Calu3 (cell line): ENCODE measurements at regions not wholly inside any gene's neighbourhood (a gene's known extent, or its start where the extent isn't known, plus 50 kb on each side); places are given as distances from the start of the nearest gene placed in this dataset.

ENCODE experiments used
- BruUV-seq: library from RNA; stranded (reverse); fragments of 400-500 nt; replicated peaks from 2 replicates; lab custom pipeline; 2021; lab: Mats Ljungman, UMichigan
- CTCF ChIA-PET: fragments of 300-600 bp; sonication (Branson Sonifier 250); formaldehyde crosslinking; loops from one replicate; lab custom pipeline; 2022; ENCODE audit warnings: antibody characterized with exemption; lab: Charles Lee
- DNase-seq: peaks from one replicate; pipeline ENCODE4 v3.0.0; 2022
- H3K27ac Mint-ChIP-seq: one replicate; pipeline ENCODE4 v1.8.0; 2022; ENCODE audit warnings: mixed read lengths; ENCODE audit not compliant: unreplicated experiment
- H3K27me3 Mint-ChIP-seq: one replicate; pipeline ENCODE4 v1.8.0; 2022; ENCODE audit warnings: mixed read lengths; ENCODE audit not compliant: unreplicated experiment
- H3K36me3 Mint-ChIP-seq: one replicate; pipeline ENCODE4 v1.8.0; 2022; ENCODE audit warnings: mild to moderate bottlenecking, moderate library complexity, mixed read lengths; ENCODE audit not compliant: insufficient read depth, unreplicated experiment
- H3K4me1 Mint-ChIP-seq: one replicate; pipeline ENCODE4 v1.8.0; 2022; ENCODE audit warnings: mild to moderate bottlenecking, low read depth, mixed read lengths; ENCODE audit not compliant: unreplicated experiment
- H3K4me3 Mint-ChIP-seq: one replicate; pipeline ENCODE4 v1.8.0; 2022; ENCODE audit warnings: mild to moderate bottlenecking, low read depth, moderate library complexity, mixed read lengths; ENCODE audit not compliant: unreplicated experiment
- H3K9me3 Mint-ChIP-seq: one replicate; pipeline ENCODE4 v1.8.0; 2022; ENCODE audit warnings: low read depth, mixed read lengths; ENCODE audit not compliant: unreplicated experiment
- CTCF ChIP-seq: fragments of 200-600 bp; IDR thresholded peaks from one replicate; pipeline ENCODE4 v1.8.0; 2022; ENCODE audit warnings: antibody characterized with exemption; ENCODE audit not compliant: unreplicated experiment
- intact Hi-C: fragments of 100-400 bp; cut with micrococcal nuclease; formaldehyde crosslinking; loops from one replicate; pipeline ENCODE4 v1.10.0; 2022; ENCODE audit not compliant: unreplicated experiment

GRCh38 chr7:12093365-12093764 is 117.7 kb upstream of the TMEM106B start:
- no peaks in the 10 kb centered on the region for H3K27me3 Mint-ChIP-seq
- H3K9me3 Mint-ChIP-seq, result no peaks in the 10 kb centered on the region
- peaks cover 8% of the 10 kb centered on the region for H3K4me1 Mint-ChIP-seq
- H3K4me3 Mint-ChIP-seq, result no peak overlapping the region
- CTCF ChIA-PET, result interaction anchor here (0.7 to 1.9 kb wide), 2 partner anchors 10 to 17 kb away, joined by 3 to 5 read pairs; no protein-coding TSS in a partner anchor
- no peaks in the 10 kb centered on the region for H3K36me3 Mint-ChIP-seq
- no peak overlapping the region for H3K27ac Mint-ChIP-seq
- intact Hi-C loops, result no loop called here
- BruUV-seq, result no TSS peak
- no peak for DNase-seq
- no peak for TF ChIP-seq CTCF

DNA sequence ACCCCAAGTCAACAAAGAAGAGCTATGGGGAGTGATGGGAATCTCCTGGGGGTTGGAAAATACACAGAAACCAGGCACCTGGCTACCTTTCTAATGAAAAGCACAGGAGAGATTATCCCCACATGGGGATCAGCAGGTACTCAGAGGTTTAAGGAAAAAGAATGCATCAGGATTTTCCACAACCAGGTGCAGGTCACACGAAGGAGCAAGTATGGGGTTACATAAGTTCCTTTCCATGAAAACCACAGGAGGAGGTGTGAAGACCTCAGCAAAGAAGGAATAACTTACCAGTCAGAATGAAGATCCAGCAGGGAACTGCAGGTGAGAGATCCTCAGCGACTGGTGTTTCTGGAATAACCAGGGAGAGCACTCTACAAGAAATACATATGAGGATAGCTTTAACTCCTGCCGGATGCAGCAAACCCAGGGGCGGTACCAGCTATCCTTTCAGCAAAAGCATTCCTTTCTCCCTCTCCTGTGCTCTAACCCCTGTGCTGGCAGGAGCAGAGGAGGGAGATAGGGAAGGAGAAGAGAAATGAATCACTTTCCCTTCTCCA is 116.7 kb upstream of the TMEM106B start:
- Mint-ChIP-seq H3K27ac (no peak overlapping the region), H3K36me3 (no peaks in the 10 kb centered on the region), H3K4me1 (peaks cover 8% of the 10 kb centered on the region), H3K27me3 (no peaks in the 10 kb centered on the region), H3K4me3 (no peak overlapping the region), H3K9me3 (no peaks in the 10 kb centered on the region)
- no peak for DNase-seq
- no peak for TF ChIP-seq CTCF
- intact Hi-C loops, result no loop called here
- no TSS peak for BruUV-seq
- CTCF ChIA-PET, result interaction anchor here (1.9 kb wide), 1 partner anchor 15 kb away, joined by 5 read pairs; no protein-coding TSS in a partner anchor

- Mint-ChIP-seq H3K36me3 (no peaks in the 10 kb centered on the region), H3K27me3 (no peaks in the 10 kb centered on the region), H3K27ac (no peak overlapping the region), H3K4me1 (no peaks in the 10 kb centered on the region), H3K4me3 (no peak overlapping the region), H3K9me3 (peaks cover 8% of the 10 kb centered on the region)
- CTCF ChIA-PET, result no interaction called here
- intact Hi-C loops, result no loop called here
- BruUV-seq, result no TSS peak
- DNase-seq, result no peak
- no peak for TF ChIP-seq CTCF
Measured at GRCh38 chr7:12102126-12102525, 109.0 kb upstream of the TMEM106B start.

DNA sequence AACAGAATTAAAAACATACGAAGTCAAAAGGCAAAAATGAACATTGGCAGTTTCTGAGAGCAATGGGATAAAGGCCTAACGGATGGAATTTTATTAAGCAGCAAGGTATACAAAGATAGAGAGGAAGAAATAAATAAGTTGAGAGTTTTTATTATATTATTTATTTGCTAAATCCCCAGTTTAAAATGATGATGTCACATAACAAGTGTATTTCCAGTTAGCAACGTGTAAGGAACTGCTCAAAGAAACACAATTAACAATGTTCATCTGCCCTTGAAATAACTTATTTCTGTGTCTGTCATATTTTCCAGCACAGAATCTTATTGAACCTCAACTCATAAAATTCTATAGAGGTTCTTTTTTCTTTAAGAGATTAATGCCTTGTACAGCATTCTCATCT is 108.6 kb upstream of the TMEM106B start:
- H3K9me3 Mint-ChIP-seq, result peaks cover 8% of the 10 kb centered on the region
- H3K27me3 Mint-ChIP-seq, result no peaks in the 10 kb centered on the region
- CTCF ChIA-PET, result interaction anchor here (1.1 kb wide), 1 partner anchor 10 kb away, joined by 3 read pairs; no protein-coding TSS in a partner anchor
- H3K4me1 Mint-ChIP-seq, result peaks cover 2% of the 10 kb centered on the region
- intact Hi-C loops, result no loop called here
- no peak for DNase-seq
- BruUV-seq, result no TSS peak
- no peak for TF ChIP-seq CTCF
- H3K27ac Mint-ChIP-seq, result no peak overlapping the region
- H3K36me3 Mint-ChIP-seq, result no peaks in the 10 kb centered on the region
- H3K4me3 Mint-ChIP-seq, result no peak overlapping the region
